H1 (cell line): ENCODE measurements at regions not wholly inside any gene's neighbourhood (a gene's known extent, or its start where the extent isn't known, plus 50 kb on each side); places are given as distances from the start of the nearest gene placed in this dataset.

Experiments used
- CTCF ChIA-PET: fragments of 300-600 bp; sonication (Branson Sonifier 250); formaldehyde crosslinking; loops from one replicate; lab custom pipeline; 2021; ENCODE audit not compliant: partially characterized antibody; lab: Charles Lee
- POLR2A ChIA-PET: fragments of 300-600 bp; sonication (Branson Sonifier 250); formaldehyde crosslinking; loops from one replicate; lab custom pipeline; 2021; ENCODE audit warnings: inconsistent platforms; ENCODE audit not compliant: partially characterized antibody; lab: Charles Lee
- DNase-seq, 2 experiments: peaks; one replicate each; pipeline versions ENCODE4 v3.0.0 to v3.0.0-alpha.2; 2010 to 2022; ENCODE audit warnings: low spot score in 2 of 2, low read depth in 1 of 2, mixed read lengths in 1 of 2
- FAIRE-seq: peaks from 2 replicates; lab custom pipeline; 2011; peaks lifted over from hg19 to GRCh38; lab: Jason Lieb, UNC
- H2AFZ ChIP-seq: 2 replicates; pipeline ENCODE4 v1.8.1; 2012; ENCODE audit warnings: low read length, inconsistent platforms
- H2AK5ac ChIP-seq: 2 replicates; pipeline ENCODE4 v1.6.1; 2013; ENCODE audit warnings: low read depth, low read length
- H2BK120ac ChIP-seq: replicated peaks from 2 replicates; pipeline ENCODE3; 2013; ENCODE audit warnings: low read depth, low read length, inconsistent platforms
- H2BK12ac ChIP-seq: 2 replicates; pipeline ENCODE4 v1.6.1; 2013; ENCODE audit warnings: low read depth, low read length
- H2BK15ac ChIP-seq: 2 replicates; pipeline ENCODE4 v1.6.1; 2013; ENCODE audit warnings: low read length
- H2BK20ac ChIP-seq: 2 replicates; pipeline ENCODE4 v1.6.1; 2013; ENCODE audit warnings: low read length
- H2BK5ac ChIP-seq: 2 replicates; pipeline ENCODE4 v1.6.1; 2013; ENCODE audit warnings: low read depth, low read length
- H3K14ac ChIP-seq: 2 replicates; pipeline ENCODE4 v1.6.1; 2013; ENCODE audit warnings: inconsistent platforms; ENCODE audit not compliant: insufficient read length
- H3K18ac ChIP-seq: 2 replicates; pipeline ENCODE4 v1.6.1; 2013; ENCODE audit warnings: low read length; ENCODE audit errors: extremely low read depth
- H3K23ac ChIP-seq: 2 replicates; pipeline ENCODE4 v1.6.1; 2013; ENCODE audit warnings: inconsistent platforms; ENCODE audit not compliant: insufficient read length
- H3K23me2 ChIP-seq: 2 replicates; pipeline ENCODE4 v1.6.1; 2013; ENCODE audit warnings: low read depth, low read length
- H3K27ac ChIP-seq: 2 replicates; pipeline ENCODE4 v1.6.1; 2011; ENCODE audit warnings: low read depth, low read length, inconsistent platforms
- H3K27me3 ChIP-seq, 4 experiments: replicated peaks in 1 of 4; 1 replicate in 1 of 4; 2 replicates in 3 of 4; pipeline versions ENCODE4 v1.6.1 to v1.8.1; 2011 to 2013; ENCODE audit warnings: low read length in 3 of 4, mild to moderate bottlenecking in 3 of 4, inconsistent platforms in 2 of 4, mixed read lengths in 2 of 4, moderate library complexity in 1 of 4; ENCODE audit not compliant: control insufficient read depth in 3 of 4, insufficient read depth in 3 of 4; ENCODE audit errors: extremely low read depth in 1 of 4
- H3K36me3 ChIP-seq, 4 experiments: 2 replicates each; pipeline versions ENCODE4 v1.6.1 to v1.8.1; 2011 to 2013; ENCODE audit warnings: mild to moderate bottlenecking in 4 of 4, low read length in 3 of 4, moderate library complexity in 2 of 4, control low read depth in 1 of 4, inconsistent platforms in 1 of 4; ENCODE audit not compliant: insufficient read depth in 4 of 4, control insufficient read depth in 2 of 4
- H3K4ac ChIP-seq: replicated peaks from 2 replicates; pipeline ENCODE3; 2013; ENCODE audit warnings: low read length, low read depth, mixed read lengths, inconsistent platforms; ENCODE audit not compliant: insufficient read length
- H3K4me1 ChIP-seq, 4 experiments: replicated peaks in 1 of 4; 1 replicate in 1 of 4; 2 replicates in 3 of 4; pipeline versions ENCODE4 v1.6.1 to v1.8.1; 2011 to 2013; ENCODE audit warnings: low read length in 3 of 4, inconsistent platforms in 2 of 4, mixed read lengths in 1 of 4; ENCODE audit not compliant: insufficient read depth in 4 of 4, control insufficient read depth in 3 of 4
- H3K4me2 ChIP-seq, 2 experiments: 2 replicates each; pipeline versions ENCODE4 v1.6.1 to v1.8.1; 2011 to 2013; ENCODE audit warnings: low read depth in 2 of 2, low read length in 2 of 2, control low read depth in 1 of 2, inconsistent platforms in 1 of 2, mild to moderate bottlenecking in 1 of 2; ENCODE audit not compliant: insufficient read depth in 1 of 2
- H3K4me3 ChIP-seq, 4 experiments: fragments of 200-600, 300-600 bp in 1 of 4; sonication (generic), shearing (Covaris generic), sonication (Bioruptor Twin) in 1 of 4; 2 replicates each; pipeline versions ENCODE4 v1.5.1 to v1.8.1; 2011 to 2016; ENCODE audit warnings: low read length in 4 of 4, low read depth in 3 of 4, control low read depth in 2 of 4, inconsistent platforms in 2 of 4, mild to moderate bottlenecking in 2 of 4, mixed read lengths in 1 of 4, moderate library complexity in 1 of 4; ENCODE audit not compliant: insufficient read depth in 2 of 4; ENCODE audit errors: extremely low read depth in 1 of 4
- H3K56ac ChIP-seq: replicated peaks from 2 replicates; pipeline ENCODE3; 2013; ENCODE audit warnings: low read depth, mild to moderate bottlenecking, mixed read lengths, low read length, inconsistent platforms; ENCODE audit not compliant: insufficient read length
- H3K79me1 ChIP-seq: 2 replicates; pipeline ENCODE4 v1.6.1; 2013; ENCODE audit warnings: low read depth, low read length, control low read depth
- H3K79me2 ChIP-seq, 2 experiments: 2 replicates each; pipeline versions ENCODE4 v1.6.1 to v1.8.1; 2012 to 2013; ENCODE audit warnings: low read length in 2 of 2, mild to moderate bottlenecking in 2 of 2, inconsistent platforms in 1 of 2; ENCODE audit not compliant: insufficient read depth in 2 of 2, control insufficient read depth in 1 of 2
- H3K9ac ChIP-seq, 4 experiments: replicated peaks in 1 of 4; 1 replicate in 1 of 4; 2 replicates in 3 of 4; pipeline versions ENCODE4 v1.6.1 to v1.8.1; 2011 to 2013; ENCODE audit warnings: low read depth in 3 of 4, low read length in 3 of 4, control low read depth in 2 of 4, mild to moderate bottlenecking in 2 of 4, moderate library complexity in 2 of 4, inconsistent platforms in 1 of 4; ENCODE audit errors: extremely low read depth in 1 of 4
- H3K9me3 ChIP-seq, 2 experiments: 2 replicates each; pipeline versions ENCODE4 v1.6.1 to v1.8.1; 2012 to 2013; ENCODE audit warnings: mild to moderate bottlenecking in 2 of 2, moderate library complexity in 2 of 2, control low read depth in 1 of 2, inconsistent platforms in 1 of 2, low read depth in 1 of 2, low read length in 1 of 2, mixed read lengths in 1 of 2; ENCODE audit not compliant: insufficient read depth in 2 of 2
- H4K20me1 ChIP-seq, 2 experiments: replicated peaks in 1 of 2; 2 replicates each; pipeline versions ENCODE3 to v1.8.1; 2011 to 2013; ENCODE audit warnings: inconsistent platforms in 2 of 2, low read length in 2 of 2, mild to moderate bottlenecking in 1 of 2; ENCODE audit not compliant: insufficient read depth in 2 of 2, control insufficient read depth in 1 of 2
- H4K5ac ChIP-seq: 2 replicates; pipeline ENCODE4 v1.6.1; 2013; ENCODE audit warnings: low read length, low read depth, mixed read lengths, inconsistent platforms; ENCODE audit not compliant: insufficient read length
- H4K8ac ChIP-seq: 2 replicates; pipeline ENCODE4 v1.8.0; 2013; ENCODE audit warnings: mild to moderate bottlenecking, moderate library complexity, low read length, inconsistent platforms; ENCODE audit not compliant: insufficient read depth; ENCODE audit errors: extremely low read depth
- H4K91ac ChIP-seq: replicated peaks from 2 replicates; pipeline ENCODE3; 2013; ENCODE audit warnings: low read length, mixed read lengths, inconsistent platforms; ENCODE audit not compliant: insufficient read length
- KDM1A ChIP-seq: fragments of 200-600, 300-600 bp; sonication (generic); IDR thresholded peaks from 2 replicates; pipeline ENCODE4 v1.7.1; 2016; ENCODE audit warnings: mild to moderate bottlenecking, low read length, borderline replicate concordance
- RXRA ChIP-seq: IDR thresholded peaks from 2 replicates; pipeline ENCODE4 v1.6.1; 2011; ENCODE audit warnings: low read depth, mild to moderate bottlenecking, low read length, moderate library complexity; ENCODE audit not compliant: insufficient read depth
- WGBS, 2 experiments: shearing (Covaris generic) in 1 of 2; methylation state at CpG; one replicate each; pipeline versions ENCODE4 v1.1.6 to v1.1.7; 2013 to 2015; ENCODE audit warnings: low lambda C conversion rate in 2 of 2, mixed read lengths in 2 of 2, inconsistent platforms in 1 of 2, low coverage in 1 of 2, missing lambda C conversion rate in 1 of 2; ENCODE audit not compliant: insufficient replicate concordance in 2 of 2, insufficient coverage in 1 of 2, insufficient read length in 1 of 2; ENCODE audit errors: extremely low coverage in 1 of 2, missing lambda C conversion rate in 1 of 2; 5-methylcytosine and 5-hydroxymethylcytosine counted together

DNA sequence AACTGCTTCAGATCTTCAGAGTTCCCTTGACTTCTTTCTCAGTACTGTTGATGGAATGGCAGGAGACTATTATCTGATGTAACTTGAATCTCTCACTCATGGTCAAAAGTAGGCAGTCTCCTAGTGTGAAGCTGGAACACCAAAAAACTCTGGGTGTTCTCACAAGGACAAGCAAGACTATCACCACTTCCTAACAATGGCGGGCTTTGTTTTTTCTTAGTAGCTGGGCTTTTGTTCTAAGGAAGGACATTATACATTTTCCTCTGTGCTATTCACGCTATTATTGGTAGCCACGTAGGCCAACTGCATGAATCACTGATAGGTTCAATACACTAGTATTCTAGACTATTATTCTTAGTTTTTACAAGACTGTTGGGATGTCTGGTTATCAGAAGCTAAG, 67.7 kb upstream of the ATG10 start:
- H3K9me3 ChIP-seq, result peaks cover 0 to 4% of the 10 kb centered on the region in 2 experiments; a peak in 1 of 4 replicates
- H3K79me1 ChIP-seq, result no peaks in the 10 kb centered on the region
- no peak overlapping the region for H3K4me2 ChIP-seq
- ChIA-PET CTCF (interaction anchor here (0.8 kb wide), 1 partner anchor 9 kb away, joined by 3 read pairs; no protein-coding TSS in a partner anchor), POLR2A (no interaction called here)
- H2BK20ac ChIP-seq, result no peak overlapping the region
- 0 out of 7 replicates have a peak, but pooled peaks cover 0 to 4% (median 0%) of the 10 kb centered on the region in 4 experiments for H3K4me1 ChIP-seq
- WGBS, 2 experiments, result 85% methylated on average over 3 of the region's 3 CpGs; no CpG with 5 or more reads in 1 of the 2 experiments
- H2BK12ac ChIP-seq, result no peak overlapping the region
- H4K20me1 ChIP-seq, result no peaks in the 10 kb centered on the region
- H3K14ac ChIP-seq, result no peak overlapping the region
- no peak for FAIRE-seq
- no peak overlapping the region for H4K8ac ChIP-seq
- H3K4me3 ChIP-seq, result no peak overlapping the region
- no peak overlapping the region for H2BK120ac ChIP-seq
- H3K27me3 ChIP-seq, result no peaks in the 10 kb centered on the region
- no peak overlapping the region for H3K27ac ChIP-seq
- no peak overlapping the region for H3K9ac ChIP-seq
- H3K56ac ChIP-seq, result no peak overlapping the region
- no peak overlapping the region for H2AK5ac ChIP-seq
- H2AFZ ChIP-seq, result peak overlapping the region; percentile 25; the same call in 1 of the 2 replicates
- no peaks in the 10 kb centered on the region for H3K79me2 ChIP-seq
- no peak for DNase-seq
- H2BK5ac ChIP-seq, result no peak overlapping the region
- H3K36me3 ChIP-seq, result no peaks in the 10 kb centered on the region
- H2BK15ac ChIP-seq, result no peak overlapping the region
- H3K23ac ChIP-seq, result no peak overlapping the region
- H3K23me2 ChIP-seq, result no peaks in the 10 kb centered on the region
- no peak overlapping the region for H3K4ac ChIP-seq
- H4K5ac ChIP-seq, result no peak overlapping the region
- no peak for TF ChIP-seq RXRA
- no peak for TF ChIP-seq KDM1A
- H3K18ac ChIP-seq, result no peak overlapping the region
- no peak overlapping the region for H4K91ac ChIP-seq
